ENCODE measurements at regions not wholly inside any gene's neighbourhood (a gene's known extent, or its start where the extent isn't known, plus 50 kb on each side); places are given as distances from the start of the nearest gene placed in this dataset.
"Not testable (repeated sequence)": the region's sequence is repeated elsewhere in the genome, so short reads cannot be mapped to it uniquely, and the experiment has no call there.

GRCh38 chr4:18105030-18106011 is 83.8 kb upstream of the LCORL start:
- WGBS, result 96% methylated on average over 3 of the region's 4 CpGs
- H3K27ac ChIP-seq (ENCODE audit: low read depth, low read length), result no peak overlapping the region
- no peak overlapping the region for H3K9ac ChIP-seq (ENCODE audit: low read depth, low read length)
- H3K36me3 ChIP-seq (ENCODE audit: insufficient read depth, low read length), result no peaks in the 10 kb centered on the region
- H3K9me3 ChIP-seq (ENCODE audit: insufficient read depth, low read depth, low read length), result no peaks in the 10 kb centered on the region
- no peaks in the 10 kb centered on the region for H3K4me1 ChIP-seq (ENCODE audit: insufficient read depth, low read length)
- H3K4me3 ChIP-seq (ENCODE audit: low read length), result no peak overlapping the region
- no peaks in the 10 kb centered on the region for H3K27me3 ChIP-seq (ENCODE audit: insufficient read depth, low read length)

- Histone ChIP-seq H3K27me3 (ENCODE audit: insufficient read depth, low read length) (no peaks in the 10 kb centered on the region), H3K4me1 (ENCODE audit: insufficient read depth, low read length) (no peaks in the 10 kb centered on the region), H3K4me3 (ENCODE audit: low read length) (no peak overlapping the region), H3K36me3 (ENCODE audit: insufficient read depth, low read length) (no peaks in the 10 kb centered on the region), H3K27ac (ENCODE audit: low read depth, low read length) (no peak overlapping the region), H3K9me3 (ENCODE audit: insufficient read depth, low read depth, low read length) (no peaks in the 10 kb centered on the region), H3K9ac (ENCODE audit: low read depth, low read length) (no peak overlapping the region)
- WGBS, result 97% methylated on average over 3 of the region's 3 CpGs
Measured at GRCh38 chr4:18103876-18104605, 82.5 kb upstream of the LCORL start.

DNA sequence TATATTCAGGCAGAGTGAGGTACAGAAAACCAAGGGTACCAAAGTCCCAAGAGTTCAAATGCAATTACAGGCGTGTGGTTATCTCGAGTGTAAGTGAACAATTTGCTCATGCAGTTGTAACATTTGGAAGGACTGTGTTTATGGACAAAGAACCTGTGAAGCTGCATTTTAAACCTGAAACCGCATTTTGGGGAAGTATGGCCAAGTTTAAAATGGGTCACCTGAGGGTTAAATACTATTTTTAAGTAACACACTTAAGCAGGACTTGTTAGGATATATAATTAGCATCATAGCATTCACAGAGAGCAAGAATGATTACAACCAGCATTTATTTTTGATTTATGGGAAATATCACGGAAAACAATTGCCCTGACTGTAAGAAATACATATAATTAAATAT is 79.1 kb upstream of the LCORL start:
- Histone ChIP-seq H3K27me3 (ENCODE audit: insufficient read depth, low read length) (no peaks in the 10 kb centered on the region), H3K9ac (ENCODE audit: low read depth, low read length) (no peak overlapping the region), H3K9me3 (ENCODE audit: insufficient read depth, low read depth, low read length) (no peaks in the 10 kb centered on the region), H3K4me1 (ENCODE audit: insufficient read depth, low read length) (no peaks in the 10 kb centered on the region), H3K27ac (ENCODE audit: low read depth, low read length) (no peak overlapping the region), H3K36me3 (ENCODE audit: insufficient read depth, low read length) (no peaks in the 10 kb centered on the region), H3K4me3 (ENCODE audit: low read length) (no peak overlapping the region)
- 87% methylated on average over 3 of the region's 4 CpGs for WGBS

DNA sequence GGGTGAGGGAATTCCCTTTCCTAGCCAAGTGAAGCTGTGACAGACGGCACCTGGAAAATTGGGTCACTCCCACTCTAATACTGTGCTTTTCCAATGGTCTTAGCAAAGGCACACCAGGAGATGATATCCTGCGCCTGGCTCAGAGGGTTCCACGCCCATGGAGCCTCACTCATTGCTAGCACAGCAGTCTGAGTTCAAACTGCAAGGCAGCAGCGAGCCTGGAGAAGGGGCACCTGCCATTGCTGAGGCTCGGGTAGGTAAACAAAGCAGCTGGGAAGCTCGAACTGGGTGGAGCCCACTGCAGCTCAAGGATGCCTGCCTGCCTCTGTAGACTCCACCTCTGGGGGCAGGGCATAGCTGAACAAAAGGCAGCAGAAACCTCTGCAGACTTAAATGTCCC is 68.9 kb upstream of the LCORL start:
- WGBS, result 67% methylated on average over 6 of the region's 6 CpGs
- not testable (repeated sequence) for H3K9me3 ChIP-seq (ENCODE audit: insufficient read depth, low read depth, low read length); H3K27me3 ChIP-seq (ENCODE audit: insufficient read depth, low read length); H3K9ac ChIP-seq (ENCODE audit: low read depth, low read length); H3K4me1 ChIP-seq (ENCODE audit: insufficient read depth, low read length); H3K36me3 ChIP-seq (ENCODE audit: insufficient read depth, low read length); H3K27ac ChIP-seq (ENCODE audit: low read depth, low read length); H3K4me3 ChIP-seq (ENCODE audit: low read length)

- no peaks in the 10 kb centered on the region for H3K9me3 ChIP-seq (ENCODE audit: insufficient read depth, low read depth, low read length)
- no peak overlapping the region for H3K27ac ChIP-seq (ENCODE audit: low read depth, low read length)
- no peaks in the 10 kb centered on the region for H3K36me3 ChIP-seq (ENCODE audit: insufficient read depth, low read length)
- H3K9ac ChIP-seq (ENCODE audit: low read depth, low read length), result no peak overlapping the region
- H3K4me3 ChIP-seq (ENCODE audit: low read length), result no peak overlapping the region
- no peaks in the 10 kb centered on the region; the same call in none of the 2 replicates for H3K27me3 ChIP-seq (ENCODE audit: insufficient read depth, low read length)
- no peaks in the 10 kb centered on the region for H3K4me1 ChIP-seq (ENCODE audit: insufficient read depth, low read length)
Measured at GRCh38 chr4:18082236-18082635, 60.7 kb upstream of the LCORL start.

GRCh38 chr4:18081708-18082107 is 60.2 kb upstream of the LCORL start:
- H3K9me3 ChIP-seq (ENCODE audit: insufficient read depth, low read depth, low read length), result no peaks in the 10 kb centered on the region
- H3K27me3 ChIP-seq (ENCODE audit: insufficient read depth, low read length), result no peaks in the 10 kb centered on the region; the same call in none of the 2 replicates
- no peaks in the 10 kb centered on the region for H3K4me1 ChIP-seq (ENCODE audit: insufficient read depth, low read length)
- H3K4me3 ChIP-seq (ENCODE audit: low read length), result no peak overlapping the region
- WGBS, result 95% methylated on average over 3 of the region's 3 CpGs
- H3K36me3 ChIP-seq (ENCODE audit: insufficient read depth, low read length), result no peaks in the 10 kb centered on the region
- no peak overlapping the region for H3K9ac ChIP-seq (ENCODE audit: low read depth, low read length)
- H3K27ac ChIP-seq (ENCODE audit: low read depth, low read length), result no peak overlapping the region

- Histone ChIP-seq H3K4me3 (ENCODE audit: low read length) (no peak overlapping the region), H3K9me3 (ENCODE audit: insufficient read depth, low read depth, low read length) (peaks cover 3% of the 10 kb centered on the region; the same call in 1 of the 2 replicates), H3K4me1 (ENCODE audit: insufficient read depth, low read length) (no peaks in the 10 kb centered on the region), H3K27me3 (ENCODE audit: insufficient read depth, low read length) (no peaks in the 10 kb centered on the region; the same call in none of the 2 replicates), H3K36me3 (ENCODE audit: insufficient read depth, low read length) (no peaks in the 10 kb centered on the region), H3K27ac (ENCODE audit: low read depth, low read length) (no peak overlapping the region), H3K9ac (ENCODE audit: low read depth, low read length) (no peak overlapping the region)
- 97% methylated on average over 5 of the region's 5 CpGs for WGBS
Measured at GRCh38 chr4:18077808-18078207, 56.3 kb upstream of the LCORL start.

- no peak overlapping the region for H3K27ac ChIP-seq (ENCODE audit: low read depth, low read length)
- peaks cover 3% of the 10 kb centered on the region; the same call in 1 of the 2 replicates for H3K9me3 ChIP-seq (ENCODE audit: insufficient read depth, low read depth, low read length)
- no peak overlapping the region for H3K9ac ChIP-seq (ENCODE audit: low read depth, low read length)
- no peaks in the 10 kb centered on the region for H3K4me1 ChIP-seq (ENCODE audit: insufficient read depth, low read length)
- H3K27me3 ChIP-seq (ENCODE audit: insufficient read depth, low read length), result no peaks in the 10 kb centered on the region; the same call in none of the 2 replicates
- no peak overlapping the region for H3K4me3 ChIP-seq (ENCODE audit: low read length)
- 91% methylated on average over 8 of the region's 8 CpGs for WGBS
- H3K36me3 ChIP-seq (ENCODE audit: insufficient read depth, low read length), result no peaks in the 10 kb centered on the region
Measured at GRCh38 chr4:18075823-18076433, 54.4 kb upstream of the LCORL start.

DNA sequence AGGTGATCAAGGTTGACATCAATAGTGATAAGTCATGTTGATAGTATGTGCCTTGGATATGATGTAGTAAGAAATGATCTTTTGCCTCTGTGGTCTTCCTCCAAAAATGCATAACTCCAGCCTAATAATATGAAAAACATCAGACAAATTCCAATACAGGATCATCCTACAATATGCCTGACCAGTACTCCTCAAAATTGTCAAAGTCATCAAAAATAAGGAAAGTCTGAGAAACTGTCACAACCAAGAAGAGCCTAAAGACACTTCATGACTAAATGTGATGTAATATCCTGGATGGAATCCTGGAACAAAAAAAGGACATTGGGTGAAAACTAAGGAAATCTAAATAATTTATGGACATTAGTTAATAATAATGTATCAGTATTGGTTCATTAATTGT is 50.3 kb upstream of the LCORL start:
- no peaks in the 10 kb centered on the region for H3K27me3 ChIP-seq (ENCODE audit: insufficient read depth, low read length)
- no peak overlapping the region for H3K27ac ChIP-seq (ENCODE audit: low read depth, low read length)
- H3K9ac ChIP-seq (ENCODE audit: low read depth, low read length), result no peak overlapping the region
- no peaks in the 10 kb centered on the region for H3K4me1 ChIP-seq (ENCODE audit: insufficient read depth, low read length)
- no peaks in the 10 kb centered on the region for H3K36me3 ChIP-seq (ENCODE audit: insufficient read depth, low read length)
- peaks cover 3% of the 10 kb centered on the region; the same call in 1 of the 2 replicates for H3K9me3 ChIP-seq (ENCODE audit: insufficient read depth, low read depth, low read length)
- no peak overlapping the region for H3K4me3 ChIP-seq (ENCODE audit: low read length)

Measured in HUES64 (cell line).